Right forelimb (tissue), 1 donor: ENCODE measurements at regions not wholly inside any gene's neighbourhood (a gene's known extent, or its start where the extent isn't known, plus 50 kb on each side); places are given as distances from the start of the nearest gene placed in this dataset.
"Not testable (repeated sequence)": the region's sequence is repeated elsewhere in the genome, so short reads cannot be mapped to it uniquely, and the experiment has no call there.

Source experiments
- DNase-seq: peaks from one replicate; pipeline ENCODE4 v3.0.0-alpha.2; 2018

DNA sequence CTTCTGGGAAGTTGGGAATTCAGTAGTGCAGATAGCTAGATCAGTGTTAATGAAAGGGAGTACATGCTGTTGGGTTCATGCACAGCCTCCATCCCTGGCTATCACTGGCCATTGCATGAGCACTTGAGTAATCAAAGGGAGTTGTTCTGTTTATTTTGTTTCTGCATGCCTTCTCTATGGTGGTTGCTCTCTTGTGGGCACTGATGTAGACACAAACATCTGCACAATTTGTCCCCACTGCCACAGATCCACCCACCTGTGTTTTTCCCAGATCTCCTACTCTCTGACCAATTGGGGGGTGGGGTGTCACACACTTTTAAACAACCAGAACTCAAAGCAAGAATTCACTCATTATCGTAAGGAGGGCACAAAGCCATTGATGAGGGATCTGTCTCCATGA is 89.7 kb upstream of the DHRS4 start:
- no peak for DNase-seq

DNA sequence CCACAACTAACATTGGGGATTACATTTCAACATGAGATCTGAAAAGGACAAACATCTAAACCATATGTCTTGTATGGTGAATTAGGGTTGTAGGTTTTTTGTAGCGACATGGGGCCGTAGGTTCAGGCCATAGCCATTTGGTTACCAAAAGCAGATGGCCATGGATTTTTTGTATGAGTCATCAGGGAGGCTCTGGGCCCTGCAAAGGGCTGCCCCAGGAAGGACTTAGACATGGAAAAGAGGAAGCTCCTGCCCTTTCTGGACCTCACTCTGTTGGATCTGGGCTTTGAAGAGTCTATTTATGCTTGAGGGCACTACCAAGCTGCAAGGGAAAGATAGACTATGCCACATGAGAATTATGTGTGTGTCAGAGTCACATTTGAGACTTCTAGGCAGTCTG is 89.3 kb upstream of the DHRS4 start:
- no peak for DNase-seq

DNA sequence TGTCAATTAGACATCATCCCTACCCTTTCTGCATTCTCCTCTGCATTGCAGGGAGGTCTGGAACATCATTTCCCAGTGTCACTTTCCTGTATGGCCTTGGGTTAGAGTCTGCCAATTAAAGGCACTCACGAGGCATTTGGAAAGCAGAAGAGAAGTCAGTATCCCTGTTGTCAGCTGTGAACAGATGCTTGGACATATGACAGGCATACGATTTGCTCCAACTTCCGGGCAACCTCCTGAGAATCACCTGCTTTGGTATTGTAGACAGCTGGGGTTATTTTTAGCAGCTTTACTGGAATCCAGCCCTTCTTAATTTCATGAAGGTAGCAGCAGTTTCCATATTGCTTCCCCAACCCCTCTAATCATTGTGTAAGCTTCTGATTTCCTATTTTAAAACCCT is 88.7 kb upstream of the DHRS4 start:
- no peak for DNase-seq

DNA sequence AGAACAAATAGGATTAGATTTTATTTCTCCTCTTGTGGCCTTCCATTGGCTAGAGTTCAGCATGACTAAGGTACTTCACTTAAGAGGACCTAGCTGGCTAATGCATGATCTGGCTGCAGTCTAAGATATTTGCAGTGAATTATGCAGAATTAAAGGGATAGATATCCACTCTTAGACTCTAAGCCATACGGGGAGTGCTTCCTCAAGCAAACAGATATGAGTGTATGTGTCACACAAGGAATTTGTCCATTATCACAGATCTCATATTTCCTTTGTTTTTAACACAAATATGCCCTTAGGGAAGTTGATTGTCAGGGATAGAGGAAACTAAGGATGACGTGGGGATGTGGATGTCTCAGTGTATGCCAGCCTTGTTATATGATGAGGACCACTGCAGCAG is 88.1 kb upstream of the DHRS4 start:
- no peak for DNase-seq

DNA sequence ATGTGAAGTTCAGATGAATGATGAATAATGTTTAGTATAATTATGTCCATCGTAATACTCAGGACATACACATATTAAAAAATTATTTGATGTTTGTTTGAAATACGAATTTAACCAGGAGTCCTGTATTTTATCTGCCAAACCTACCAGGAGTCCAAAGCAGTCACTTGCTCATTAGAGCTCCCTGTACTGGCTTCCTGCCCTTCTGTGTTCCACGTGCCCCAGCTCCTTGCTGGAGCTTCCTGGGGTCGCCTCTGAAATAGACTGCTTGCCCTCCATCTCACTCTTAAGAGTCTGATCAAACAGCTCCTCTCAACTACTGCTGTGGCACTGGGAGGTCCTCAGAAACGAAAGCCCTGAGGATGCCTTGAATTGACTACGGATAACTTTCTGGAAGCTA is 87.3 kb upstream of the DHRS4 start:
- DNase-seq = no peak

DNA sequence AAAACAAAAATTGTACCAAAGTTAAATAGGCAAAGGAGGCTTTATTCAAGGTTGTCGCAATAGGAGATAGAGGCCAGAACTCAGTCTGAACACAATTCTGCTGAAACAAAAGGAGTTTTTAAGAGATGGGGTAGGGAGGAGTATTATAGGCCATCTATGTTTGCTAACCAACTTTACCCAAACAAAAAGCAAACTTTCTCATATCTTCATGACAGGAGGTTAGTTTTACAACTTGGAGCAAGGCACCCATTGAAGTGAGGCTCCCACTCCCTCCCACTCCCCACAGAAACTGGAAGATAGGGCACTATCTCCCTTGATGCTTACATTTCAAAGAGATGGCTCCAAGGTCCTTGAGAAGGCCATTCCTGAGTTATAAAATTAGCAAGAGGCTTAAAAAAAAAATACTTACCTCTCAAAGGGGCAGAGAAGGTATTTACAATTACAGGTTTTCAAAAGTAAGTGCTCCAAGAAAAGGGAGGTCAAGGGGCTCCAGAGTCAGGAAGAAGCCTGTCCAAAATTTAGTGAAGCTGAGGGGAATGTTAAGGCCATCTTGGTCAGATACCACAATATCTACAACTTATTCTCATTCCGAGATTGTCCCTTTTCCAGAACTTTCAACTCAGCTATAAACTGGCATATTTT is 84.4 kb upstream of the DHRS4 start:
- no peak for DNase-seq

DNA sequence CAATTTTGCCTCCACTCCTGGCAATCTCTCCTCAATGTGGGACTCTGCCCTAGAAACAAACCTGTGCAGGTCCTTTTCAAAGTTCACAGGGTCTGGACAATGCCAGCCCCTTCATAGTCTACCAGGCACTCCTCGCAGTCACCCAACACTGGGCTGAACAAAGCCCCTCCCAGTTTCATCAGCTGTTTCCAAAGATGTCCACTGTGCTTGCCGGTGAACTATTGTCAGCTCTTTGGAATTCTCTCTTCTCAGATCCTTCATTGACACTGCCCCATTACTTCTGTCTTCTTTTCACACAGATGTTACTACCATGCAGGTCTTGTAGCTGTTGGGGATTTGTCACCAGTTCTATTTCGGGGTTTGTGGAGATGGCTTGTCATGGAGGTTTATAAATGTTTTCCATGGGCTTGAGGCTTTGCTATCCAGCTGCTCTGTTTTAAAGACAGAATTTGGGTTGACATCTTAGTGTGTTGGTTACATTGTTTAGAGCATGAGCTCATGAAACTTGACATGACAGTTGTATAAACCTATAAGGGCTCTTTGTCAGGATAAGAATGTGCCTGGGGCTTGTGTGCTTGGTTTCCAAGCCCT is 77.3 kb upstream of the DHRS4 start:
- no peak for DNase-seq

DNA sequence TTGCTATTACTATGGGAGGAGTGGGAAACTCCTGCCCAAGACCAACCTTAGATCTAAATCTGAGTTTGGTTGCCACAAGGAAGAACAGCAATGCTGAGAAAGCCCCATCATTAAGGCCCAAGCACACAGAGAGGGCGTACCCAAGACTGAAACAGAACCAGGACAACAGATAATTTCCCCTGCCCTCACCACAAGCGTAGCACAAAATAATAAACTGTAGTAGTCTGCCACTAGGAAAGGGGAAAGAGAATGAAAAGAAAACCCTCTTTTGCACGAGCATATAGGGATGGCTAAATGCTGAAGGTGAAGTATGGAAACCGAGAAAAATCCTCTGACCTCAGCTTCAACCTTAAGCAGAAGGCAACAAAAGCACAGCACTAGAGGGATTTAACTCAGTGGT is 76.5 kb upstream of the DHRS4 start:
- no peak for DNase-seq

DNA sequence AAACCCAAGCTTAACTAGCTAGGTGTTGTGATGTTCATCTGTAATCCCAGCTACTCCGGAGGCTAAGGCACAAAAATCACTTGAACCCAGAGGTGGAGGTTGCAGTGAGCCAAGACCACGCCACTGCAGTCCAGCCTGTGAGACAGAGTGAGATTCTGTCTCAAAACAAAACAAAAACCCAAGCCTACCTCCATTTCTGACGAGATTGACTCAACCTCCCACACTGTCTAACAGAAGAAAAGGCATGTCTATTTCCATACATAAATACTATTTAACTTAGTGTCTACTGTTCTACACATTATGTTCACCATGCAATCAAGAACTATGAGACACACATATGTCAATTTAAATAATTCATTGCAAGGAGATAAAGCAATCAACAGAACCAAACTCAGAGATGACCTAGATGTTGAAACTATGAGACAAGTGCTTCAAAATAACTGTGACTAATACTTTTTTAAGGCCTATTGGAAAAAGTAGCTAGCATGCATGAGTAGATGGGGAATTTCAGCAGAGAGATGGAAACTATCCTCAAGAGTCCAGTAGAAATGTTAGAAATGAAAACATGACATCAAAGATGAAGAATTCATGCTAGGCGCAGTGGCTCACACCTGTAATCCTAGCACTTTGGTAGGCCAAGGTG is 75.9 kb upstream of the DHRS4 start:
- DNase-seq = no peak

DNA sequence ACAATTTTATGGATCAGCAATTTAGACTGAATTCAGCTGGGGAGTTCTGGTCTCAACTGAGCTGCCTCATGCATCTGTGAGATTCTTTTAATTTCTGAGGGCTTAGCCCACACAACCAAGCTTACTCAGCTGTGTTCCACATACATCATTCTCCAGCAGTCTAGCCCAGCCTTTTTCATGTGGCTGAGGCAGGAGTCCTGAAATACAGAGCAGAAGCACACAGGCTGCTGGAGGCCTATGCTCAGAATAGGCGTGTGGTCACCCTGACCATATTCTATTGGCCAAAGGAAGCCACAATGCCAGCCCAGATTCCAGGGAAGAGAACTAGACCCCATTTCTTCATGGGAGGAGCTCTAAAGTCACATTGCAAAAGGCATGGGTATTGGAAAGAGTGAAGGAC is 72.3 kb upstream of the DHRS4 start:
- no peak for DNase-seq

DNA sequence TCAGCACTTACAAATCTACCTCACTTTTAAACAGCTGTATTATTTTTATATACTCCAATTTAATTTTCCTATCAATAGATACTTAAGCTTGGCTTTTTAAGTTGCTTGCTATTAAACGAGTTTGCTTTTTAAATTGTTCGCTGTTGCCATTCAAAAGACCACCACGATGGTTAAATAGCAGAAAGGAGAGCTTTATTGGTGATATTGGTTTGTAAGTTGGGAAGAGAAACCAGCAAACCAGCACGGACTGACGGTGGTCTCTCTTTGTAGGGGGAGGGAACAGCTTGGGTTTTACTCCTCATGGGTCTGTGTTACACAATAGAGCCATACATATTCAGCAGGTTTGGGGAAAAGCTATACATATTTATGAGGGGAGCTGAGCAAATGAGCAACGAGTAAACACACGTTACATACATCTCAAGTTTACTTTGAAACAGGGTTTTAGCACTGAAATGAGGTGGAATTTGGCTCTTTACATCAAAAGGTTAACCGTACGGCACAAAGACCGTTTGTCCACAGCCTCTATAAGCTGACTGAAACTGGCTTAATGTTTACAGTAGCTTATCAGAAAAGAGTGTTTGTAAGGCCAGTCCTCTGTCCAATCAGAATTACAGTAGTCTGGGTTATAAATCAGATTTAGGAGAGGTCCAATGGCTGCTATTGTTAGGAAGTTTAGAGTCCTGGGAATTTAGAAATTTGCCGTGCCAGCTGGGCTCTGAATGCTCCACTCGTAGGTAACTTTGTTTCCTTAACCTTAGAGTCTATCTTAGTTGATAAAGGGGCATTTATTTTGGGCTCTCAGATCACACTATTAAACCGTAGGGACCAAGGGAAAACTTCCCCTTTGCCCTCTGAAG is 69.7 kb upstream of the DHRS4 start:
- DNase-seq = no peak

DNA sequence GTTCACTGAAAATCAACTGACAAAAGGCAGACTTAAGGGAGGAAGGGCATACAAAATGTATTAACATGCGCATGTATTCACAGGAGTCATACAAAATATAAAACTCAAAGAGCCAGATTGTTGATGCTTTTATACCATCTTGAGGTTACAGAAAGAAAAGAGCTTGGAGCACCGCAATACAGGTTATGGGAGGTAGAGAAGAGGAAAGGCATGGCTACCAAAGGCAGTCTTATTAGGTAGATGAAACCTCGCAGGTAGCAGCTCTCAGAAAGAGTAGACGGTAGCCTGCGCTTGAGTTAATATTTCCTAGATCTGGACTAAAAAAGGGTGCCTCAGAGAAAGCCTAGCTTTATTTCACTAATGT is 69.0 kb upstream of the DHRS4 start:
- DNase-seq = no peak

DNA sequence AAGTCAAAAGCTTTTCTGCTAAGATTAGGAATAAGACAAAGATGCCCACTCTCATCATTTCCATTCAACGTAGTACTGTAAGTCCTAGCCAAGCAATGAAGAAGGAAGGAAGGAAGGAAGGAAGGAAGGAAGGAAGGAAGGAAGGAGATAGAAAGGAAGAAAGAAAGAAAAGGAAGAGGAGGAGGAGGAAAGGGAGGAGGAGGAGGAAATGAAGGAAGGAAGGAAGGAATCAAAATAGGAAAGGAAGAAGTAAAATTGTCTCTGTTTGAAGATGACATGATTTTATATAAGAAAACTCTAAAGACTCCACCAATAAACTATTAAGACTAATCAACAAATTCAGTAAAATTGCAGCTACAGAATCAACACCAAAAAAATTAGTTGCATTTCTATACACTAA is 66.0 kb upstream of the DHRS4 start:
- DNase-seq = no peak

DNA sequence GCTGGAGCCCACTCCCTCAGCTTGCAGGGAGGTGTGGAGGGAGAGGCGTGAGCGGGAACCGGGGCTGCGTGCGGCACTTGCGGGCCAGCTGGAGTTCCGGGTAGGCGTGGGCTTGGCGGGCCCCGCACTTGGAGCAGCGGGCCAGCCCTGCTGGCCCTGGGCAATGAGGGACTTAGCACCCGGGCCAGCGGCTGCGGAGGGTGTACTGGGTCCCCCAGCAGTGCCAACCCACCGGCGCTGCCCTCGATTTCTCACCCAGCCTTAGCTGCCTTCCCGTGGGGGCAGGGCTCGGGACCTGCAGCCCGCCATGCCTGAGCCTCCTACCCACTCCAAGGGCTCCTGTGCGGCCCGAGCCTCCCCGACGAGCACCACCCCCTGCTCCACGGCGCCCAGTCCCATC is 61.9 kb upstream of the DHRS4 start:
- not testable (repeated sequence) for DNase-seq

DNA sequence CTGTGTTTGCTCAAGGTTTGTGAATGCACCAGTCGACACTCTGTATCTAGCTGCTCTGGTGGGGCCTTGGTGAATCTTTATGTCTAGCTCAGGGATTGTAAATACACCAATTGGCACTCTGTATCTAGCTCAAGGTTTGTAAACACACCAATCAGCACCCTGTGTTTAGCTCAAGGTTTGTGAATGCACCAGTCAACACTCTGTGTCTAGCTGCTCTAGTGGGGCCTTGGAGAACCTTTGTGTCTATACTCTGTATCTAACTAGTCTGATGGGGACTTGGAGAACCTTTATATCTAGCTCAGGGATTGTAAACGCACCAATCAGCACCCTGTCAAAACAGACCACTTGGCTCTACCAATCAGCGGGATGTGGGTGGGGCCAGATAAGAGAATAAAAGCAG is 61.3 kb upstream of the DHRS4 start:
- DNase-seq = not testable (repeated sequence)

DNA sequence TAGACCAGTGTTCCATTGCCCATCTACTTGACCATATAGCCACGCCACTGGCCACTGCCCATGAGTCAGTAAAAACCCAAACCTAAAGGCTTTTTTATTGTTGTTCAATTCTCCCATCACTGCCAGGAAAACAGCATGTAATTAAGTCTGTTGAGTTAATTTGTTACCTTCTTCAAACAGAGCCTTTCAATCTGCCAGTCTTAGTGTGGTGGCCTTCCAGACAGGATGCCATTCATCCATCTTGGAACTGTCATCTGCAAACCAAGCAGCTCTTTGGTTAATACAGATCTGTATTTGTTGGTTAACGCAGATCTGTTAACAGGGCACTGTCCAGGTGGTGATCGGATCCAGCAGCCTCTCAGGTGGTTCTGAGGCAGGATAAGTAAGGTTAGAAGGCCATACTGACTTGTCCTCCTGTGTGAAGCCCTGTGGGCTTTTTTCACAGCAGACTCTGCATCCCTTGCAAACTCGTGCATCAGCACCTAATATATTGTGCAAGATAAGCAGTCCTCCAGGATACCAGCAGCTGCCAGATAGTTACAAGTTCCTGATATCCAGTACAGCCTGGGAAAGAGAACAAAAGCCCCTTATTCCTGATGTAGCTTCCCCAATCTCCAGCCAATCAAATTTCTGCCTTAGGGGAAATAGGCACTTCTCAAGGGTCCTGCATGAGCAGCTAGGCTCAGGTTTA is 59.1 kb upstream of the DHRS4 start:
- DNase-seq = no peak

DNA sequence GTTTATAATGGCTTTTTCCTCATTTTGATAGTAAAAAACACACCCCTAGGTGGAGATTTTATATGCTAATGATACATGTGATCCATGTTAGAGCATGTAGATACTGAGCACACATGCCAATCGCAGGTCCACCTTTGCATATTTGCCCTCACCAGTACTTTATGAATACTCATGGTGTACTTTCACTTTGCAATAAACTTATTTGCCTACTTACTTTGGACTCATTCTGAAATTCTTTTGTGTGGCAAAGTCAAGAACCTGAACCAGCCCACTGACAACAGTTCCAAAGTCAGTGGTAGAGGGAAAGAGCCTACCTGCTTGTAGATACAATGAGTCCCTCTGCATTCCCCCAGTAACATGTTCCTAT is 58.5 kb upstream of the DHRS4 start:
- no peak for DNase-seq

DNA sequence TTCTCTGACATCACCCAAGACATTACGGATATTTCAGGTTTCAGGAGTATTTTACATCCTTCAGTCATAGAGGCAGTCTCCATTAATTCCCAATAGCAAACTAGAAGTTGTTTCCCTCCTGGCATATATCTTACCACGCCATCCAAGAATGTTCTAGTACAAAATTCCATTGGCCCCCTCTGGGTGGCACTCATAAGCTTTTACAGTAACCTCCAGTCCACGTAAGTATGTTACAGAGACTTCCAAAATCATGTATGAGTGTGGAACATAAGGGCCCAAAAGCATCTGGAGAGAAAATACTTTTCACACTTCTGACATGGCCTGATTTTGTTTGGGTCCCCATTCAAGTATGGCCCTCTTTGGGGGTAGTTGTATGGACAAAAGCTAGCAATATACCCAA is 58.1 kb upstream of the DHRS4 start:
- no peak for DNase-seq

DNA sequence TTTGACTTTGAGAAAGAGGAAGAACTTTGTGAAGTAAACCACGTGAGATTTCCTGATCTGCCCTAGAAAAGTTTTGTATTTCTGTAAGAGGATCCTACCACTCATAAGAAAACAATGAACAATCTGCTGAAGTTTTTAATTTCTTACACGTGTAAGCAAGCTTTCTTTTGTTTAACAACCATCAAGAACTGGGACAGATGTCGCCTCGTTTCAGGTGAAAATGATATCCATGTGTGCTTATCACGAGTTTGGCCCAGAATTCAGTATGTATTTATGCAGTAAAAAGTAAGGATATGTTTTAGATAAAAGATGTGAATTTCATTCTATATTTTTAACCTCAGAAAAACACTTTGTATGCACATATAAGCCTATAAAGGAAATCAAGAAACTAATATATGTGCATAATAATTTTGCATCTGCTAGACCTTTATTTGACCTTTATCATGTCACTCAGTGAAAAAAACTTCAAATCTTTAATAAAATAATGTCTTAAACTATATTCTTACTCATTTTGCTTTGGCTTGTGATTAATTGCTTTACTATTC is 56.9 kb upstream of the DHRS4 start:
- no peak for DNase-seq

DNA sequence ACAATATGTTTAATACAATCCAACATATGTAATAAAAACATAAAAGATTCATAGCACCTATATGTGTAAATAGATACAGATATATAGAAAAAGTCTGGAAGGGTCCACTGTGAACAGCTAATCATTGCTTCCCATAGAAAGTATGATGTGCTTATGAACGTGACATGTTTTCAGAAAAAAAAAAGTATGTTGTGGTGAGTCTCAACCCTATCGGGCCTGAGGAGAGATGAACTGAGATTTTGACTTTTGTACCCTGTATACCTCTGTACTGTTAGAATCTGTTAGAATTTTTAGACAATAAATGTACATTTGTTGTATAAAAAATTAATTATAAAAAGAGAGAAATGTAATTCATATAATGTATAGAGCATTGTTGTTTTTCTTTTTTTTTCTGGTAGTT is 56.3 kb upstream of the DHRS4 start:
- not testable (repeated sequence) for DNase-seq

DNA sequence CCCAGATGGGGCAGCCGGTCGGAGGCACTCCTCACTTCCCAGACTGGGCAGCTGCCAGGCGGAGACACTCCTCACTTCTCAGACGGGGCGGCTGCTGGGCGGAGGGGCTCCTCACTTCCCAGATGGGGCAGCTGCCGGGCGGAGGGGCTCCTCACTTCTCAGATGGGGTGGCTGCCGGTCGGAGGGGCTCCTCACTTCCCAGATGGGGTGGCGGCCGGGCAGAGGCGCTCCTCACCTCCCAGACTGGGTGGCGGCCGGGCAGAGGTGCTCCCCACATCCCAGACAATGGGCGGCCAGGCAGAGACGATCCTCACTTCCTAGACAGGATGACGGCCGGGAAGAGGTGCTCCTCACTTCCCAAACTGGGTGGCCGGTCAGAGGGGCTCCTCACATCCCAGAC is 55.2 kb upstream of the DHRS4 start:
- DNase-seq = not testable (repeated sequence)

DNA sequence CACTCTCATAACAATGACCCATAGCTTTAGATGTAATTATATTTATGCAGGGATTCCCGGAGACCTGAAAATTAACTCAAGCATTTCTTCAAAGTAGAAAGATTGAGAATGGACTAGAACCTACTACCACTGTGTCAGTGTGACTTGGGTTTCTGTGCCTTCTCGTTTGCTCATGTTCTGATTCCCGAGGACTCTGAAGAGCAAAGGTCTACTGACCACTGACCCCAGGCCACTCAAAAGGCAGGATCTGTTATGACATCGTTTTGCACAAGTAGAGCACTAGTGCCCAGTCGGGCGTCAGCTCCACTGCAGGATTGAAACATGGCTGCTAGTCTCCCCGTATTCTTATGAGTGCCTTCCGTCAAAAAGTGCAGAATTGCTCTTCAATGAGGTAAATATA is 53.8 kb upstream of the DHRS4 start:
- no peak for DNase-seq

DNA sequence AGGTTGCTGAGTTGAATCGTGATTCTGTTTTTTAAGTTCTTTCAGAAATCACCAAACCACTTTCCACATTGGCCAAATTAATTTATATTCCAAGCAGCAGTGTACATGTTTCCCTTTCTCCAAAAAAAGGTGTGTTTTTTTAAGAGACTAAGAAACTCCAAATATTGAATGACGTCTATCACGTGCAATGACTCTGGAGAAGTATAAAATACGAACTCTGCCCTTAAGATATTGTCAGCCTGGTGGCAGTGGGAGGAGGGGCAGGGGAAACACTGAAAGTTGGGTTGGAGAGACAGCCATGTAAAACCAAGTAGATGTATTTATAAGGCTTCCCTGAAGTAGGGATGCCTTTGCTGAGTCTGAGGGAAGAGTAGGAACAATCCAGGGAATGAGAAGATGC is 50.1 kb upstream of the DHRS4 start:
- DNase-seq = no peak
